PC-9 (cell line): ENCODE measurements at regions not wholly inside any gene's neighbourhood (a gene's known extent, or its start where the extent isn't known, plus 50 kb on each side); places are given as distances from the start of the nearest gene placed in this dataset.

Source experiments
- BruUV-seq: library from RNA; stranded (reverse); fragments of 400-500 nt; replicated peaks from 2 replicates; lab custom pipeline; 2021; lab: Mats Ljungman, UMichigan
- CTCF ChIA-PET: fragments of 300-600 bp; sonication (Branson Sonifier 250); formaldehyde crosslinking; loops from one replicate; lab custom pipeline; 2022; ENCODE audit warnings: antibody characterized with exemption; lab: Charles Lee
- POLR2A ChIA-PET: fragments of 300-600 bp; sonication (Branson Sonifier 250); formaldehyde crosslinking; loops from one replicate; lab custom pipeline; 2022; ENCODE audit warnings: antibody characterized with exemption; ENCODE audit not compliant: unreplicated experiment; lab: Charles Lee
- DNase-seq, 2 experiments: peaks; one replicate each; pipeline versions ENCODE4 v3.0.0 to v3.0.0-alpha.2; 2015 to 2022; ENCODE audit warnings: mixed read lengths in 1 of 2
- H2AFZ ChIP-seq: fragments of 200-600 bp; sonication (generic); 2 replicates; pipeline ENCODE4 v1.8.1; 2017; ENCODE audit warnings: antibody characterized with exemption
- H3F3A ChIP-seq: fragments of 200-600 bp; sonication (generic); 2 replicates; pipeline ENCODE4 v1.8.1; 2017; ENCODE audit warnings: antibody characterized with exemption, mild to moderate bottlenecking, low read depth; ENCODE audit not compliant: insufficient read depth
- H3K27ac ChIP-seq: fragments of 200-600 bp; sonication (generic); 2 replicates; pipeline ENCODE4 v1.6.1; 2016; ENCODE audit warnings: mixed run types
- H3K27me3 ChIP-seq: fragments of 200-600 bp; sonication (generic); 2 replicates; pipeline ENCODE4 v1.6.1; 2016; ENCODE audit warnings: low read depth, mixed run types; ENCODE audit not compliant: insufficient read depth
- H3K36me3 ChIP-seq: fragments of 200-600 bp; sonication (generic); 2 replicates; pipeline ENCODE4 v1.6.1; 2016; ENCODE audit warnings: low read depth, mixed run types
- H3K4me1 ChIP-seq: fragments of 200-600 bp; sonication (generic); replicated peaks from 2 replicates; pipeline ENCODE4 v1.6.1; 2016; ENCODE audit warnings: mixed run types; ENCODE audit not compliant: insufficient read depth
- H3K4me2 ChIP-seq: fragments of 200-600 bp; sonication (generic); 2 replicates; pipeline ENCODE4 v1.6.1; 2017; ENCODE audit warnings: mixed run types
- H3K4me3 ChIP-seq: fragments of 200-600 bp; sonication (generic); 2 replicates; pipeline ENCODE4 v1.6.1; 2016; ENCODE audit warnings: mixed run types
- H3K79me2 ChIP-seq: fragments of 200-600 bp; sonication (generic); 2 replicates; pipeline ENCODE4 v1.6.1; 2017; ENCODE audit warnings: low read depth, mixed run types
- H3K9me2 ChIP-seq: fragments of 200-600 bp; sonication (generic); 2 replicates; pipeline ENCODE4 v1.8.1; 2017; ENCODE audit warnings: mild to moderate bottlenecking; ENCODE audit not compliant: insufficient read depth
- H3K9me3 ChIP-seq: fragments of 200-600 bp; sonication (generic); 2 replicates; pipeline ENCODE4 v1.8.1; 2016; ENCODE audit warnings: low read depth; ENCODE audit not compliant: insufficient read depth
- H4K20me1 ChIP-seq: fragments of 200-600 bp; sonication (generic); 2 replicates; pipeline ENCODE4 v1.8.1; 2017; ENCODE audit not compliant: insufficient read depth
- EZH2 ChIP-seq: fragments of 200-600 bp; sonication (generic); IDR thresholded peaks from 2 replicates; pipeline ENCODE4 v1.8.0; 2017; ENCODE audit warnings: antibody characterized with exemption, low read depth
- intact Hi-C: fragments of 100-400 bp; cut with micrococcal nuclease; formaldehyde crosslinking; loops from one replicate; pipeline ENCODE4 v1.10.0; 2022; ENCODE audit not compliant: unreplicated experiment
- TF ChIP-seq, protein P1 (sequence below): fragments of 200-600 bp; sonication (generic); conservative IDR thresholded peaks from 2 replicates; pipeline ENCODE4 v1.6.1; 2017; ENCODE audit warnings: mixed run types, antibody characterized with exemption, mild to moderate bottlenecking, moderate library complexity

DNA sequence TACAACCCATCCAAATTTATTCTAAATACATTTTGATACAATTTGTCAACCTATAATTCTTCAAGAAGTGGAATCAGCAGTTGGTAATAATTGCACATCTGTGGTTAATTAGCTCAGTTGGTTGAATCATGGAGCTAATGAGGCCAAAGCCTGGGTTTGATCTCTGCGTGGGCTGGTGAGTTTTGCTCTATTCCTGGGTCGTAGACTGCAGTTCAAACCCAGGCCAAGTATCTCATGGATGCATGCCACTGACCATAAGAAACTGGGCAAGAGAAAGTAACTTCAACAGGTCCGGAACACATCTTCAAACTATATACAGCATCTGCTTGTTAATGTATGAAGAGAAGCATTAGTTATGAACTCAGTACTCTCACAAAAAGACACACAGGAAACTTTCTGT, 779.7 kb downstream of the USP25 start:
- H4K20me1 ChIP-seq = no peaks in the 10 kb centered on the region
- intact Hi-C loops = no loop called here
- no peak overlapping the region for H3K27ac ChIP-seq
- no peak overlapping the region for H2AFZ ChIP-seq
- H3K79me2 ChIP-seq = no peaks in the 10 kb centered on the region
- POLR2A ChIA-PET = no interaction called here
- no peak overlapping the region for H3K4me2 ChIP-seq
- no peaks in the 10 kb centered on the region for H3K9me3 ChIP-seq
- no TSS peak for BruUV-seq
- H3K4me3 ChIP-seq = no peak overlapping the region
- H3K9me2 ChIP-seq = no peaks in the 10 kb centered on the region
- H3K27me3 ChIP-seq = no peaks in the 10 kb centered on the region
- H3F3A ChIP-seq = no peaks in the 10 kb centered on the region
- no peaks in the 10 kb centered on the region for H3K4me1 ChIP-seq
- DNase-seq = no peak
- no peak for TF ChIP-seq EZH2
- TF ChIP-seq, protein P1, sequence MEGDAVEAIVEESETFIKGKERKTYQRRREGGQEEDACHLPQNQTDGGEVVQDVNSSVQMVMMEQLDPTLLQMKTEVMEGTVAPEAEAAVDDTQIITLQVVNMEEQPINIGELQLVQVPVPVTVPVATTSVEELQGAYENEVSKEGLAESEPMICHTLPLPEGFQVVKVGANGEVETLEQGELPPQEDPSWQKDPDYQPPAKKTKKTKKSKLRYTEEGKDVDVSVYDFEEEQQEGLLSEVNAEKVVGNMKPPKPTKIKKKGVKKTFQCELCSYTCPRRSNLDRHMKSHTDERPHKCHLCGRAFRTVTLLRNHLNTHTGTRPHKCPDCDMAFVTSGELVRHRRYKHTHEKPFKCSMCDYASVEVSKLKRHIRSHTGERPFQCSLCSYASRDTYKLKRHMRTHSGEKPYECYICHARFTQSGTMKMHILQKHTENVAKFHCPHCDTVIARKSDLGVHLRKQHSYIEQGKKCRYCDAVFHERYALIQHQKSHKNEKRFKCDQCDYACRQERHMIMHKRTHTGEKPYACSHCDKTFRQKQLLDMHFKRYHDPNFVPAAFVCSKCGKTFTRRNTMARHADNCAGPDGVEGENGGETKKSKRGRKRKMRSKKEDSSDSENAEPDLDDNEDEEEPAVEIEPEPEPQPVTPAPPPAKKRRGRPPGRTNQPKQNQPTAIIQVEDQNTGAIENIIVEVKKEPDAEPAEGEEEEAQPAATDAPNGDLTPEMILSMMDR = no peak
- CTCF ChIA-PET = no interaction called here
- no peaks in the 10 kb centered on the region for H3K36me3 ChIP-seq

DNA sequence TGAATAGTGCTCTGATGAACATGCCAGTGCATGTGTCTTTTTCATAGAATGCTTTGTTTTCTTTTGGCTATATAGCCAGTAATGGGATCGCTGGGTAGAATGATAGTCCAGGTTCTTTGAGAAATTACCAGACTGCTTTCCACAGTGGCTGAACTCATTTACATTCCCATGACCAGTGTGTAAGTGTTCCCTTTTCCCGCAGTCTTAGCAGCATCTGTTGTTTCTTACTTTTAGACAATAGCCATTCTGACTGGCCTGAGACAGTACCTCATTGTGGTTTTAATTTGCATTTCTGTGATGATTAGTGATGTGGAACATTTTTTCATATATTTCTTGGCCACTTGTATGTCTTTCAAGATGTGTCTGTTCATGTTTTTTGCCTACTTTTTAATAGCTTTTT, 784.5 kb downstream of the USP25 start:
- H3K36me3 ChIP-seq = no peaks in the 10 kb centered on the region
- H3K27ac ChIP-seq = no peak overlapping the region
- H4K20me1 ChIP-seq = no peaks in the 10 kb centered on the region
- no peaks in the 10 kb centered on the region for H3K79me2 ChIP-seq
- no peaks in the 10 kb centered on the region for H3K27me3 ChIP-seq
- no peak overlapping the region for H2AFZ ChIP-seq
- ChIA-PET CTCF (no interaction called here), POLR2A (no interaction called here)
- H3K9me3 ChIP-seq = no peaks in the 10 kb centered on the region
- H3K4me3 ChIP-seq = no peak overlapping the region
- H3K4me1 ChIP-seq = no peaks in the 10 kb centered on the region
- TF ChIP-seq EZH2 = no peak
- TF ChIP-seq, protein P1 = no peak
- no peak for DNase-seq
- no peaks in the 10 kb centered on the region for H3F3A ChIP-seq
- no peak overlapping the region for H3K4me2 ChIP-seq
- H3K9me2 ChIP-seq = no peaks in the 10 kb centered on the region
- intact Hi-C loops = no loop called here
- BruUV-seq = no TSS peak

DNA sequence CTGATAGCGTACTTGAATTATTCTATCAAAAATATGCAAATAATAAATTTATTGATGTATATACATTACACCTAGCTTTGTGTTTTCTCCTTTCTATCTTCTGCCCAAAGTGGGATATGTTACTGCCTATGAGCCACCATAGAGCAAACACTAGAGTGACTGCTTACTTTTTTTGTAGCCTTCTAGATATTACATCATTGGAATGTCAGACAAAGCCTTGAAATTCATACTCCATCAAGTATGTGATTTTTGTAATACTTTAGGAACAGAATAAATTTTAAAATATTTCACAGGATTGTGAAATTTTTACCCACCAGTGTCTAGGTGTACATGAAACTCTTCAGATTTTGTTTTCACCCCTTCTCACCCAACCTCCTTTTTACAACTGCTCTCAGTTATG, 787.6 kb downstream of the USP25 start:
- Histone ChIP-seq H4K20me1 (no peaks in the 10 kb centered on the region), H3K4me1 (no peaks in the 10 kb centered on the region), H3K9me2 (no peaks in the 10 kb centered on the region), H2AFZ (0 out of 2 replicates have a peak overlapping the region, but pooled peaks have one; percentile 27), H3K9me3 (no peaks in the 10 kb centered on the region), H3K36me3 (no peaks in the 10 kb centered on the region), H3K27me3 (no peaks in the 10 kb centered on the region), H3K79me2 (no peaks in the 10 kb centered on the region), H3K4me2 (no peak overlapping the region), H3F3A (no peaks in the 10 kb centered on the region), H3K27ac (no peak overlapping the region), H3K4me3 (no peak overlapping the region)
- TF ChIP-seq, protein P1 = no peak
- no peak for TF ChIP-seq EZH2
- POLR2A ChIA-PET = interaction anchor here (0.5 kb wide), 1 partner anchor 395 kb away, joined by 3 read pairs; no protein-coding TSS in a partner anchor
- no TSS peak for BruUV-seq
- no peak for DNase-seq
- intact Hi-C loops = no loop called here
- CTCF ChIA-PET = no interaction called here
